Liver (tissue), 8 donors: ENCODE measurements at regions not wholly inside any gene's neighbourhood (a gene's known extent, or its start where the extent isn't known, plus 50 kb on each side); places are given as distances from the start of the nearest gene placed in this dataset.

Experiments
- DNase-seq: peaks from one replicate; pipeline ENCODE4 v3.0.0-alpha.2; 2017; ENCODE audit warnings: low spot score
- H3K27ac ChIP-seq, 2 donors: one replicate each; pipeline ENCODE4 v1.7.0; 2013; ENCODE audit warnings: inconsistent platforms in 2 of 2, low read length in 2 of 2, control low read depth in 1 of 2, low read depth in 1 of 2, mild to moderate bottlenecking in 1 of 2
- H3K27me3 ChIP-seq, 4 donors: one replicate each; pipeline versions ENCODE4 v1.6.1 to v1.7.0; 2013; ENCODE audit warnings: low read length in 3 of 4, inconsistent platforms in 1 of 4, mild to moderate bottlenecking in 1 of 4, moderate library complexity in 1 of 4; ENCODE audit not compliant: control insufficient read depth in 4 of 4, insufficient read depth in 4 of 4
- H3K36me3 ChIP-seq, 4 donors: one replicate each; pipeline versions ENCODE4 v1.6.1 to v1.7.0; 2013; ENCODE audit warnings: low read length in 3 of 4, mild to moderate bottlenecking in 3 of 4, low read depth in 1 of 4, moderate library complexity in 1 of 4; ENCODE audit not compliant: control insufficient read depth in 4 of 4, insufficient read depth in 3 of 4
- H3K4me1 ChIP-seq, 4 donors: one replicate each; pipeline versions ENCODE4 v1.6.1 to v1.7.0; 2013; ENCODE audit warnings: low read length in 3 of 4, mild to moderate bottlenecking in 3 of 4, moderate library complexity in 1 of 4; ENCODE audit not compliant: control insufficient read depth in 4 of 4, insufficient read depth in 4 of 4
- H3K4me3 ChIP-seq, 3 donors: one replicate each; pipeline versions ENCODE4 v1.6.1 to v1.7.0; 2013; ENCODE audit warnings: low read length in 3 of 3, control low read depth in 1 of 3, low read depth in 1 of 3, mild to moderate bottlenecking in 1 of 3
- H3K9ac ChIP-seq, 2 donors: one replicate each; pipeline ENCODE4 v1.7.0; 2013; ENCODE audit warnings: low read length in 2 of 2, mild to moderate bottlenecking in 2 of 2, moderate library complexity in 2 of 2, control low read depth in 1 of 2, low read depth in 1 of 2
- H3K9me3 ChIP-seq, 4 donors: one replicate each; pipeline versions ENCODE4 v1.6.1 to v1.7.0; 2013; ENCODE audit warnings: low read length in 3 of 4; ENCODE audit not compliant: control insufficient read depth in 4 of 4
- ATF3 ChIP-seq: IDR thresholded peaks from 2 replicates; pipeline ENCODE4 v1.6.1; 2016; ENCODE audit warnings: antibody characterized with exemption
- CTCF ChIP-seq: fragments of 150-350 bp; IDR thresholded peaks from 2 replicates; pipeline ENCODE4 v1.5.1; 2017; ENCODE audit warnings: improper control_type of control experiment, low read depth, low read length; ENCODE audit not compliant: missing input control
- EGR1 ChIP-seq, 2 donors: IDR thresholded peaks; 2 replicates each; pipeline ENCODE4 v1.6.1; 2016 to 2018; ENCODE audit warnings: antibody characterized with exemption in 2 of 2, low read depth in 2 of 2
- FOXA1 ChIP-seq: IDR thresholded peaks from 2 replicates; pipeline ENCODE4 v1.6.1; 2016; ENCODE audit warnings: antibody characterized with exemption
- FOXA2 ChIP-seq: IDR thresholded peaks from 2 replicates; pipeline ENCODE4 v1.6.1; 2016; ENCODE audit warnings: antibody characterized with exemption
- GABPA ChIP-seq, 2 donors: IDR thresholded peaks in 1 of 2; conservative IDR thresholded peaks in 1 of 2; 2 replicates each; pipeline ENCODE4 v1.6.1; 2016; ENCODE audit warnings: antibody characterized with exemption in 2 of 2, mild to moderate bottlenecking in 1 of 2, moderate library complexity in 1 of 2
- HNF4A ChIP-seq, 2 donors: conservative IDR thresholded peaks; 2 replicates each; pipeline ENCODE4 v1.6.1; 2016; ENCODE audit warnings: antibody characterized with exemption in 2 of 2, mild to moderate bottlenecking in 2 of 2
- HNF4G ChIP-seq: IDR thresholded peaks from 2 replicates; pipeline ENCODE4 v1.6.1; 2016; ENCODE audit warnings: antibody characterized with exemption
- JUND ChIP-seq, 2 donors: IDR thresholded peaks; 2 replicates each; pipeline ENCODE4 v1.6.1; 2016; ENCODE audit warnings: antibody characterized with exemption in 2 of 2
- MAX ChIP-seq: IDR thresholded peaks from 2 replicates; pipeline ENCODE4 v1.6.1; 2016; ENCODE audit warnings: antibody characterized with exemption
- NR2F2 ChIP-seq: IDR thresholded peaks from 2 replicates; pipeline ENCODE4 v1.6.1; 2016; ENCODE audit warnings: antibody characterized with exemption
- RAD21 ChIP-seq, 2 donors: IDR thresholded peaks; 2 replicates each; pipeline ENCODE4 v1.6.1; 2016; ENCODE audit warnings: antibody characterized with exemption in 2 of 2, mild to moderate bottlenecking in 2 of 2
- REST ChIP-seq: IDR thresholded peaks from 2 replicates; pipeline ENCODE4 v1.6.1; 2016; ENCODE audit warnings: antibody characterized with exemption, mild to moderate bottlenecking
- RXRA ChIP-seq, 2 donors: IDR thresholded peaks; 2 replicates each; pipeline ENCODE4 v1.6.1; 2017 to 2018; ENCODE audit warnings: antibody characterized with exemption in 2 of 2, mild to moderate bottlenecking in 1 of 2
- SP1 ChIP-seq: IDR thresholded peaks from 2 replicates; pipeline ENCODE4 v1.6.1; 2018; ENCODE audit warnings: antibody characterized with exemption, mild to moderate bottlenecking
- TAF1 ChIP-seq: conservative IDR thresholded peaks from 2 replicates; pipeline ENCODE4 v1.6.1; 2016; ENCODE audit warnings: antibody characterized with exemption, mild to moderate bottlenecking
- YY1 ChIP-seq: IDR thresholded peaks from 2 replicates; pipeline ENCODE4 v1.6.1; 2016; ENCODE audit warnings: antibody characterized with exemption, mild to moderate bottlenecking
- ZBTB33 ChIP-seq: IDR thresholded peaks from 2 replicates; pipeline ENCODE4 v1.6.1; 2016; ENCODE audit warnings: antibody characterized with exemption
- WGBS: extraction: QIAGEN DNeasy Blood & Tissue Kit; methylation state at CpG from one replicate; pipeline ENCODE4 v1.1.7; 2013; 5-methylcytosine and 5-hydroxymethylcytosine counted together
- donor health status: healthy.
- donor health status: healthy.
- donor health status: healthy.
- donor health status: healthy.
- donor health status: healthy.

GRCh38 chr10:131737543-131738395 is 163.0 kb upstream of the PPP2R2D start:
- peak; percentile 22 for DNase-seq
- Histone ChIP-seq H3K9me3 (no peaks in the 10 kb centered on the region), H3K4me3 (no peak overlapping the region), H3K27ac (no peak overlapping the region), H3K27me3 (no peaks in the 10 kb centered on the region), H3K36me3 (no peaks in the 10 kb centered on the region), H3K9ac (no peak overlapping the region), H3K4me1 (no peaks in the 10 kb centered on the region)
- WGBS: 85% methylated on average over 18 of the region's 18 CpGs
- TF ChIP-seq RXRA (IDR thresholded peaks at IDR 0.05) (no peak), FOXA1 (no peak)

GRCh38 chr10:131738396-131738735 is 162.4 kb upstream of the PPP2R2D start:
- DNase-seq: no peak
- no peaks in the 10 kb centered on the region for H3K9me3 ChIP-seq
- H3K9ac ChIP-seq: no peak overlapping the region
- H3K36me3 ChIP-seq: no peaks in the 10 kb centered on the region
- 72% methylated on average over 11 of the region's 11 CpGs for WGBS
- H3K27me3 ChIP-seq: no peaks in the 10 kb centered on the region
- no peak overlapping the region for H3K4me3 ChIP-seq
- no peaks in the 10 kb centered on the region for H3K4me1 ChIP-seq
- TF ChIP-seq TAF1: no peak
- no peak for TF ChIP-seq RAD21 (IDR thresholded peaks at IDR 0.05)
- TF ChIP-seq SP1: no peak
- no peak for TF ChIP-seq ZBTB33
- no peak overlapping the region for H3K27ac ChIP-seq

- Histone ChIP-seq H3K27me3 (no peaks in the 10 kb centered on the region), H3K9ac (no peak overlapping the region), H3K27ac (no peak overlapping the region), H3K4me1 (no peaks in the 10 kb centered on the region), H3K4me3 (no peak overlapping the region), H3K9me3 (no peaks in the 10 kb centered on the region), H3K36me3 (no peaks in the 10 kb centered on the region)
- WGBS: 62% methylated on average over 10 of the region's 10 CpGs
- DNase-seq: no peak
- TF ChIP-seq HNF4G (no peak), JUND (IDR thresholded peaks at IDR 0.05) (no peak), ZBTB33 (no peak), REST (no peak), TAF1 (no peak), FOXA1 (no peak), CTCF (no peak), HNF4A (conservative IDR thresholded peaks at IDR 0.05) (no peak), EGR1 (IDR thresholded peaks at IDR 0.05; ENCODE audit: low read depth in 2 of 2) (no peak), NR2F2 (no peak), RAD21 (IDR thresholded peaks at IDR 0.05) (no peak), YY1 (no peak), SP1 (no peak), ATF3 (no peak), GABPA (IDR thresholded peaks at IDR 0.05 in 1 of 2, conservative IDR thresholded peaks at IDR 0.05 in 1 of 2) (no peak), MAX (no peak), FOXA2 (no peak), RXRA (IDR thresholded peaks at IDR 0.05) (no peak)
Measured at GRCh38 chr10:131739206-131739605, 161.6 kb upstream of the PPP2R2D start.
